ENCODE measurements at regions not wholly inside any gene's neighbourhood (a gene's known extent, or its start where the extent isn't known, plus 50 kb on each side); places are given as distances from the start of the nearest gene placed in this dataset.

DNA sequence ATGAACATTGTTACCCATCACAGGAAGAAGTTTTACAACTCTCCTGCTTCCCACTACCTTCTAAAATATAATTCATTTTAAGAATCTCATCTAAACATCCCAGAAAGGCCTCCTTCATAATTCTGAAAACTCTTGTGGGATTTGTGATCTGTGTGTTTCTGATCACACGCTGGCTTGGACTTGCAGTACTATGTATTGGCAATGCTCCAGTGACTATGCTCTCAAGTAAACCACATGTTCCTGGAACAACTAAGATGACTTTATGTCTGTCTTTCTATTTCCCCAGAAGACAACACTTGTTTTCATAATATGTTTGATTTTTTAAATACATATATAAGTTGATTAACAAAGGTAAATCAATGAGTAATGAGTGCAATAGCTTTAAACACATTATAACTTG is 376.6 kb upstream of the NETO1 start:
- Histone ChIP-seq H3K36me3 (no peaks in the 10 kb centered on the region), H3K4me3 (no peak overlapping the region), H3K27ac (replicated peaks in 1 of 4) (no peak overlapping the region), H3K9me3 (no peaks in the 10 kb centered on the region), H3K27me3 (no peaks in the 10 kb centered on the region), H3K4me1 (no peaks in the 10 kb centered on the region)
- TF ChIP-seq CTCF (IDR thresholded peaks at IDR 0.05), result no peak
- no peak for TF ChIP-seq EP300 (IDR thresholded peaks at IDR 0.05)
- no peak for TF ChIP-seq POLR2AphosphoS5 (IDR thresholded peaks at IDR 0.05)
- no peak for TF ChIP-seq POLR2A (IDR thresholded peaks at IDR 0.05; ENCODE audit: low read depth)
- WGBS, result 53% methylated on average over 1 of the region's 1 CpG
- intact Hi-C loops (cut with DNase I), result no loop called here
- DNase-seq (ENCODE audit: extremely low spot score), result no peak

DNA sequence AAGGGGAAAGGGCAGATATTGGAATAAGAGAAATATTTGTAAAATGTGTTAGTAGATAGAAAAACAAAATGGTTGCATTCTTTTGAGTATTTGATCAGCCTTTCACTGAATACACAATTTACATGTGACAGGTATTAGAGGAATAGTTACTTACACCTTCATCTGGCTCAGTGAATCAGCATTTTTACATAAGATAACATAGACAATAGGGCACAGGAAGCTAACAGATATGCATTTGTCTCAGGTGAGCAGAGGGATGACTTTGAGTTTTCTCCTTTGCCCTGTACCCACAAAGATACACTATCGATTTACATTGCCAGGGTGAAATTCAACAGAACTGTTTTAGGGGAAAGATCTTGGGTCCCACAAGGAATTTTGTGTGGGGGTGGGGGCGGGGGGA is 373.1 kb upstream of the NETO1 start:
- Histone ChIP-seq H3K27me3 (no peaks in the 10 kb centered on the region), H3K4me3 (no peak overlapping the region), H3K27ac (replicated peaks in 1 of 4) (no peak overlapping the region), H3K9me3 (no peaks in the 10 kb centered on the region), H3K36me3 (no peaks in the 10 kb centered on the region), H3K4me1 (no peaks in the 10 kb centered on the region)
- TF ChIP-seq EP300 (IDR thresholded peaks at IDR 0.05) (no peak), POLR2A (IDR thresholded peaks at IDR 0.05; ENCODE audit: low read depth) (no peak), POLR2AphosphoS5 (IDR thresholded peaks at IDR 0.05) (no peak), CTCF (IDR thresholded peaks at IDR 0.05) (no peak)
- 65% methylated on average over 2 of the region's 2 CpGs for WGBS
- intact Hi-C loops (cut with DNase I), result no loop called here
- DNase-seq (ENCODE audit: extremely low spot score), result no peak

GRCh38 chr18:73235921-73236320 is 368.1 kb upstream of the NETO1 start:
- Histone ChIP-seq H3K27me3 (no peaks in the 10 kb centered on the region), H3K9me3 (no peaks in the 10 kb centered on the region), H3K27ac (replicated peaks in 1 of 4) (no peak overlapping the region), H3K4me3 (no peak overlapping the region), H3K4me1 (no peaks in the 10 kb centered on the region), H3K36me3 (no peaks in the 10 kb centered on the region)
- DNase-seq (ENCODE audit: extremely low spot score), result no peak
- TF ChIP-seq EP300 (IDR thresholded peaks at IDR 0.05) (no peak), POLR2A (IDR thresholded peaks at IDR 0.05; ENCODE audit: low read depth) (no peak), CTCF (IDR thresholded peaks at IDR 0.05) (no peak), POLR2AphosphoS5 (IDR thresholded peaks at IDR 0.05) (no peak)
- intact Hi-C loops (cut with DNase I), result no loop called here

DNA sequence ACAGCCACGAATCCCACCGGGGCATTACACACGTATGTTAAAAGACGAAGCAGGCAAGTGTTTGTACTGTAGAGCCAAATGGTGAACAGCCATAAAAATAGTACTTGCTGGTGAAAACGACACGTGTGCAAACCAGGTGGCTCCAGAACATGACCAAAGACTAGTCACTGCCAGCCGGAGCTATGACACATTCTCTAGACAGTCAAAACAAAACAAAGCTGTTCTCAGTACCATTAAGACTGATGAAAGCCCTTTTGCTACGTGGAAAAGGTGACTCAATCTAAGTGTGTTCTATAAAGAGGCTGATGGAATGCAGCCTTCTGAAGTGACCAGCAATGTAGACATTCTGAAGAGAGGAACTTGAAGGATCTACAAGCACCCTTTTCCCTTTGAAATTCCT is 367.7 kb upstream of the NETO1 start:
- intact Hi-C loops (cut with DNase I), result no loop called here
- no peaks in the 10 kb centered on the region for H3K9me3 ChIP-seq
- no peak overlapping the region for H3K27ac ChIP-seq (replicated peaks in 1 of 4)
- WGBS, result 70% methylated on average over 8 of the region's 8 CpGs
- H3K27me3 ChIP-seq, result no peaks in the 10 kb centered on the region
- no peaks in the 10 kb centered on the region for H3K36me3 ChIP-seq
- H3K4me1 ChIP-seq, result no peaks in the 10 kb centered on the region
- TF ChIP-seq POLR2A (IDR thresholded peaks at IDR 0.05; ENCODE audit: low read depth) (no peak), CTCF (IDR thresholded peaks at IDR 0.05) (no peak), POLR2AphosphoS5 (IDR thresholded peaks at IDR 0.05) (no peak), EP300 (IDR thresholded peaks at IDR 0.05) (no peak)
- no peak overlapping the region for H3K4me3 ChIP-seq
- DNase-seq (ENCODE audit: extremely low spot score), result no peak

DNA sequence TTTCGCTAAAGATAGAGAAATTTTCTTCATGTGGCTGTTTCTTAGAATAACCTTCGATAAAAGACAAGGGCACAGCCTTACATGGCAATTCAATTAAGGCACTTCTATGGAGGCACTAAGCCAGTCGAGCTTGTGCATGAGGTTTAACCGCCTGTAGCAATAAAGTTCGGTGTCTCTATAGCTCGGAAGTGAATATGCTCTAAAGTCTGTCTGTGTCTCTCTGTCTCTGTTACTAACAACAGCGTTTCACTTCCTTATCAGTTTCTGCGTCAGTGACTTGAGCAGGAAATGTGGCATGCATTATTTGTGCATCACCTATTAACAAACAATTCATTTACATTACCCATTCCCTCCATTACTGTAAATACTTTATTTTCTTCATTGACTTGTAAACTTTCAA is 365.1 kb upstream of the NETO1 start:
- Histone ChIP-seq H3K4me3 (no peak overlapping the region), H3K9me3 (no peaks in the 10 kb centered on the region), H3K4me1 (no peaks in the 10 kb centered on the region), H3K27me3 (no peaks in the 10 kb centered on the region), H3K36me3 (no peaks in the 10 kb centered on the region), H3K27ac (replicated peaks in 1 of 4) (no peak overlapping the region)
- WGBS, result 75% methylated on average over 8 of the region's 8 CpGs
- TF ChIP-seq EP300 (IDR thresholded peaks at IDR 0.05), result no peak
- TF ChIP-seq POLR2AphosphoS5 (IDR thresholded peaks at IDR 0.05), result no peak
- no peak for TF ChIP-seq POLR2A (IDR thresholded peaks at IDR 0.05; ENCODE audit: low read depth)
- no peak for TF ChIP-seq CTCF (IDR thresholded peaks at IDR 0.05)
- intact Hi-C loops (cut with DNase I), result no loop called here
- DNase-seq (ENCODE audit: extremely low spot score), result no peak
